CD1c-positive myeloid dendritic cell (primary cell): ENCODE measurements at regions not wholly inside any gene's neighbourhood (a gene's known extent, or its start where the extent isn't known, plus 50 kb on each side); places are given as distances from the start of the nearest gene placed in this dataset.

Experiments used
- DNase-seq: peaks from one replicate; pipeline ENCODE4 v3.0.0-alpha.2; 2016; ENCODE audit errors: extremely low spot score

- DNase-seq, result no peak
Measured at GRCh38 chr18:37628470-37629220, 63.0 kb upstream of the CELF4 start.

DNA sequence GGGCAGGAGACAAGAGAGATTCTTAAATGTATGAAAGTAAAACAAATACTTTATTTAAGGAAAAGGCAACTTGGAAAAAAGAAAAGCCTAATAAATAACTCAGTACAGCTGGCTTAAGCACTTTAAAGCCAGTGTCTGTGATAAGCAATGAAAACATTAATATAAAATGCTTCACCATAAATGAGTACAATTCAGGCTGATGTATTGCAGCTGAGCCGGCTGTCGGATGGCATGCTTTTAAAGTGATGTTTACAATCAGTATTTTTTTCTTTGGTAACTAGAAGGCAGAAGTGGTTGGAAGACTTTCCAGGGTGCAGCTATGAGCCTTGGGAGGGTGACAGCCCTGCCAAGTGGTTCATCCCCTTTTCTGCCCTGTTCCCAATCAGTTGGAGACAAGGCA is 58.7 kb upstream of the CELF4 start:
- no peak for DNase-seq

DNA sequence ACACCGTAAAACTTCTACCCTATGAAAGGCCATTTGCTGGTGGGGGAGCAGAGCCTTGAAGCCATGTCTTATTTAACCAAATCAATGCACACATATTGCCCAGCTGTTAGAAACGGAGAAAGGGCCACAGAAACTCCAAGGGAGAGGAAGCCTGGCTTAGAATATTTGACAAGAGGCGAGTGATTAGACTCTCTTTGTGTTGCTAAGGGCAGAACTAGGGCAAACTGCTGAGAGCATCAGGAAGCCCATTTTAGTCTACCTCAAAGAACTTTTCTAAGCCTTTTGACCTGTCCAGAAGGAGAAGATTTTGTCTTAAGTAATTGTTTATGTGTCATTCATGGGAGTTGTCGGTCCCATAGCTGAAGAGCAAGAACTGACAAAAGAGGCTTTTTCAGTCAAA is 54.4 kb upstream of the CELF4 start:
- DNase-seq, result no peak

DNA sequence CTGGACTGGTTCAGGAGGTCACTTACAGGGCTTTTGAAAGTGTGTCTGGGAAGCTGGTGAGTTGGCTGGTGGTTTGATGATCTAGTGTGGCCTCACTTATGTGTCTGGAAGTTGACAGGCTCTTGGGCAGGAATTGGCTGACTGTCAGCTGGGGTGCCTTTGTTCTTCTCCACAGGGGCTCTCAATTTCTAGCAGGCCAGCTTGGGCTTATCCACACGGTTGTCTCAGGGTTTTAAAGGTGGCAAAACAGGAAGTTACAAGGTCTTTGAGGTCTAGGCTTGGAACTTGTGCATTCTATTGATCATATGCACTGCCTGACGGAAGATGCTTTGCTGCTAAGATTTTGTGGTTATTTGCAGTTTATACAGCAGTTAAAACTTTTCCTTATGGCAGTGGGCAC is 52.0 kb upstream of the CELF4 start:
- DNase-seq, result no peak
